ENCODE measurements at regions not wholly inside any gene's neighbourhood (a gene's known extent, or its start where the extent isn't known, plus 50 kb on each side); places are given as distances from the start of the nearest gene placed in this dataset.
"Not testable (repeated sequence)": the region's sequence is repeated elsewhere in the genome, so short reads cannot be mapped to it uniquely, and the experiment has no call there.

- CTCF ChIA-PET; H3K27ac Mint-ChIP-seq; H3K9me3 Mint-ChIP-seq (ENCODE audit: insufficient read depth); POLR2A ChIA-PET; H3K4me3 Mint-ChIP-seq; DNase-seq; ATAC-seq; H3K36me3 Mint-ChIP-seq (ENCODE audit: low read depth); H3K27me3 Mint-ChIP-seq (ENCODE audit: low read depth); H3K4me1 Mint-ChIP-seq (ENCODE audit: low read depth): not testable (repeated sequence)
Observed at GRCh38 chr7:86340407-86340806, 303.3 kb upstream of the GRM3 start.

- Mint-ChIP-seq H3K4me3 (no peak overlapping the region), H3K27me3 (ENCODE audit: low read depth) (no peaks in the 10 kb centered on the region), H3K4me1 (ENCODE audit: low read depth) (no peaks in the 10 kb centered on the region), H3K9me3 (ENCODE audit: insufficient read depth) (peaks cover 5% of the 10 kb centered on the region), H3K36me3 (ENCODE audit: low read depth) (no peaks in the 10 kb centered on the region), H3K27ac (no peak overlapping the region)
- ChIA-PET POLR2A (no interaction called here), CTCF (no interaction called here)
- ATAC-seq, result no peak
- no peak for DNase-seq
Observed at GRCh38 chr7:86339051-86339450, 304.7 kb upstream of the GRM3 start.

- DNase-seq (no peak), ATAC-seq (no peak)
- ChIA-PET POLR2A (no interaction called here), CTCF (no interaction called here)
- no peaks in the 10 kb centered on the region for H3K4me1 Mint-ChIP-seq (ENCODE audit: low read depth)
- no peaks in the 10 kb centered on the region for H3K9me3 Mint-ChIP-seq (ENCODE audit: insufficient read depth)
- H3K4me3 Mint-ChIP-seq, result no peak overlapping the region
- H3K27ac Mint-ChIP-seq, result no peak overlapping the region
- no peaks in the 10 kb centered on the region for H3K27me3 Mint-ChIP-seq (ENCODE audit: low read depth)
- H3K36me3 Mint-ChIP-seq (ENCODE audit: low read depth), result no peaks in the 10 kb centered on the region
Observed at GRCh38 chr7:86328801-86329433, 314.8 kb upstream of the GRM3 start.

DNA sequence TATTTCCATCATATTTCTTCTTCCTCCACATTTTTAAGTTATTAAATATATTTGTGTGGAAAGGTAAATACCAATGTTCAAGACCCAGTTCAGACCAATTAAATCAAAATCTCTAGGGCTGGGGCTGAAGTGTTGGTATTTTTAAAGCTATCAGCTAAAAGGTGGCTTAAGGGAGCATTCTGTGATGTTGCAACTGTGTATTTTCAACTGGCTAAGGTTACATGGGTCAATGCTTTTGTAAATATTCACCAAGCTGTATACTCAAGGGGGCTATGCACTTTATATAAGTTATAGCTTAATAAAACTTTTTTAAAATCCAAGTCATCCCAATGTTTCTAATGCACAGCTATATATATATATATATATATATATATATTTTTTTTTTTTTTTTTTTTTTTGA lies 316.9 kb upstream of the GRM3 start:
- H3K27ac Mint-ChIP-seq, result no peak overlapping the region
- no peaks in the 10 kb centered on the region for H3K36me3 Mint-ChIP-seq (ENCODE audit: low read depth)
- no peaks in the 10 kb centered on the region for H3K27me3 Mint-ChIP-seq (ENCODE audit: low read depth)
- H3K4me1 Mint-ChIP-seq (ENCODE audit: low read depth), result no peaks in the 10 kb centered on the region
- POLR2A ChIA-PET, result no interaction called here
- peaks cover 4% of the 10 kb centered on the region for H3K9me3 Mint-ChIP-seq (ENCODE audit: insufficient read depth)
- ATAC-seq, result no peak
- H3K4me3 Mint-ChIP-seq, result no peak overlapping the region
- no peak for DNase-seq
- CTCF ChIA-PET, result no interaction called here

- no peaks in the 10 kb centered on the region for H3K27me3 Mint-ChIP-seq (ENCODE audit: low read depth)
- H3K9me3 Mint-ChIP-seq (ENCODE audit: insufficient read depth), result peaks cover 11% of the 10 kb centered on the region
- ChIA-PET CTCF (interaction anchor here (1.5 kb wide), 1 partner anchor 9 kb away, joined by 3 read pairs; no protein-coding TSS in a partner anchor), POLR2A (no interaction called here)
- DNase-seq (no peak), ATAC-seq (no peak)
- H3K4me1 Mint-ChIP-seq (ENCODE audit: low read depth), result no peaks in the 10 kb centered on the region
- H3K36me3 Mint-ChIP-seq (ENCODE audit: low read depth), result no peaks in the 10 kb centered on the region
- no peak overlapping the region for H3K27ac Mint-ChIP-seq
- no peak overlapping the region for H3K4me3 Mint-ChIP-seq
Observed at GRCh38 chr7:86320889-86321288, 322.8 kb upstream of the GRM3 start.

GRCh38 chr7:86320341-86320740 lies 323.4 kb upstream of the GRM3 start:
- Mint-ChIP-seq H3K9me3 (ENCODE audit: insufficient read depth) (peaks cover 11% of the 10 kb centered on the region), H3K27ac (no peak overlapping the region), H3K4me3 (no peak overlapping the region), H3K4me1 (ENCODE audit: low read depth) (no peaks in the 10 kb centered on the region), H3K36me3 (ENCODE audit: low read depth) (no peaks in the 10 kb centered on the region), H3K27me3 (ENCODE audit: low read depth) (no peaks in the 10 kb centered on the region)
- ATAC-seq (no peak), DNase-seq (no peak)
- POLR2A ChIA-PET, result no interaction called here
- CTCF ChIA-PET, result interaction anchor here (1.5 kb wide), 1 partner anchor 9 kb away, joined by 3 read pairs; no protein-coding TSS in a partner anchor

DNA sequence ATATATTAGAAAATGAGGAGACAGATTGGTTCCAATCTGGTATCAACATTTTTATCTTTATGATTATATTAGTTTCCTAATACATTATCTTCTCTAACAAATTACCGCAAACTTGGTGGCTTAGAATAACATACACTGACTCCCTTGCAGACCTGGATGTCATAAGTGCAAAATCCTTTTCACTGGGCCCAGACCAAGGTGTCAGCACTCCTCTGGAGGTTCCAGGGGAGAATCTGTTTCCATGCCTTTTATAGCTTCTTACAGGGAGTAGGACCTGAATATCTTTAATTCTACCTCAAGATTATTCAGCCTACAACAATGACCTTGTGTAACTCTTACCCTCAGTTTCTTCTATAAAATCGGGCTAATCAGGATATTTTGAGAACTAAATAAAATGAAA lies 329.9 kb upstream of the GRM3 start:
- no peaks in the 10 kb centered on the region for H3K27me3 Mint-ChIP-seq (ENCODE audit: low read depth)
- H3K9me3 Mint-ChIP-seq (ENCODE audit: insufficient read depth), result peaks cover 7% of the 10 kb centered on the region
- H3K36me3 Mint-ChIP-seq (ENCODE audit: low read depth), result no peaks in the 10 kb centered on the region
- no peaks in the 10 kb centered on the region for H3K4me1 Mint-ChIP-seq (ENCODE audit: low read depth)
- ATAC-seq (no peak), DNase-seq (no peak)
- H3K4me3 Mint-ChIP-seq, result no peak overlapping the region
- ChIA-PET POLR2A (no interaction called here), CTCF (no interaction called here)
- H3K27ac Mint-ChIP-seq, result no peak overlapping the region

- POLR2A ChIA-PET, result no interaction called here
- DNase-seq, result no peak
Observed at GRCh38 chr7:86301301-86301700, 342.4 kb upstream of the GRM3 start.

GRCh38 chr7:86295526-86295925 lies 348.2 kb upstream of the GRM3 start:
- H3K9me3 Mint-ChIP-seq (ENCODE audit: insufficient read depth), result no peaks in the 10 kb centered on the region
- ChIA-PET POLR2A (no interaction called here), CTCF (no interaction called here)
- H3K27me3 Mint-ChIP-seq (ENCODE audit: low read depth), result no peaks in the 10 kb centered on the region
- H3K36me3 Mint-ChIP-seq (ENCODE audit: low read depth), result no peaks in the 10 kb centered on the region
- DNase-seq, result no peak
- no peak for ATAC-seq
- H3K4me3 Mint-ChIP-seq, result no peak overlapping the region
- no peak overlapping the region for H3K27ac Mint-ChIP-seq
- H3K4me1 Mint-ChIP-seq (ENCODE audit: low read depth), result no peaks in the 10 kb centered on the region

More at GRCh38 chr7:86301301-86301700, 342.4 kb upstream of the GRM3 start:
- Mint-ChIP-seq H3K4me3 (no peak overlapping the region), H3K27me3 (ENCODE audit: low read depth) (no peaks in the 10 kb centered on the region), H3K4me1 (ENCODE audit: low read depth) (no peaks in the 10 kb centered on the region), H3K36me3 (ENCODE audit: low read depth) (no peaks in the 10 kb centered on the region), H3K9me3 (ENCODE audit: insufficient read depth) (peaks cover 5% of the 10 kb centered on the region), H3K27ac (no peak overlapping the region)
- ATAC-seq, result no peak
- CTCF ChIA-PET, result no interaction called here

GRCh38 chr7:86282014-86282682 lies 361.6 kb upstream of the GRM3 start:
- no peak overlapping the region for H3K4me3 Mint-ChIP-seq
- ATAC-seq (no peak), DNase-seq (no peak)
- peaks cover 4% of the 10 kb centered on the region for H3K9me3 Mint-ChIP-seq (ENCODE audit: insufficient read depth)
- POLR2A ChIA-PET, result no interaction called here
- H3K27ac Mint-ChIP-seq, result no peak overlapping the region
- CTCF ChIA-PET, result no interaction called here
- no peaks in the 10 kb centered on the region for H3K36me3 Mint-ChIP-seq (ENCODE audit: low read depth)
- no peaks in the 10 kb centered on the region for H3K4me1 Mint-ChIP-seq (ENCODE audit: low read depth)
- no peaks in the 10 kb centered on the region for H3K27me3 Mint-ChIP-seq (ENCODE audit: low read depth)

GRCh38 chr7:86280150-86280549 lies 363.6 kb upstream of the GRM3 start:
- no peaks in the 10 kb centered on the region for H3K36me3 Mint-ChIP-seq (ENCODE audit: low read depth)
- H3K9me3 Mint-ChIP-seq (ENCODE audit: insufficient read depth), result no peaks in the 10 kb centered on the region
- DNase-seq (no peak), ATAC-seq (no peak)
- ChIA-PET CTCF (no interaction called here), POLR2A (no interaction called here)
- no peaks in the 10 kb centered on the region for H3K27me3 Mint-ChIP-seq (ENCODE audit: low read depth)
- H3K4me3 Mint-ChIP-seq, result no peak overlapping the region
- H3K27ac Mint-ChIP-seq, result no peak overlapping the region
- H3K4me1 Mint-ChIP-seq (ENCODE audit: low read depth), result no peaks in the 10 kb centered on the region

DNA sequence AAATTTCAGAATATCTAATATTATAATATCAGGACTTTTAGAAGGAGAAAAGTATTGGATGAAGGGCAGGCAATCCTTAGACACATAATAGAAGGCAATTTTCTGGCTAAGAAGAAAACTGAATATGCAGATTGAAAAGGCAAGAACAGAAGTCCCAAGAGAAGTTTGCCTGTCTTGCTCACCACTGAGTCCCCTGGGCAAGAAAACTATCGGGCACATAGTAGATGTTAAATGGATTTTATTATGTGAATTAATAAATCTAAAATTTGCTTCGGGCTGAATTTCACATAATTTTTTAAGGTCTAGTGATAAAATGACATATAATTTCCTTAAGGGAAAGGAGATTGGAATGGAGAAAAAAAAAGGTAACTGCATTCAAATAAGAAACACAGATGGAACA lies 380.9 kb upstream of the GRM3 start:
- ChIA-PET POLR2A (no interaction called here), CTCF (no interaction called here)
- Mint-ChIP-seq H3K9me3 (ENCODE audit: insufficient read depth) (peaks cover 14% of the 10 kb centered on the region), H3K36me3 (ENCODE audit: low read depth) (no peaks in the 10 kb centered on the region), H3K27me3 (ENCODE audit: low read depth) (no peaks in the 10 kb centered on the region), H3K4me3 (no peak overlapping the region), H3K4me1 (ENCODE audit: low read depth) (no peaks in the 10 kb centered on the region), H3K27ac (no peak overlapping the region)
- DNase-seq, result no peak
- no peak for ATAC-seq

- Mint-ChIP-seq H3K9me3 (ENCODE audit: insufficient read depth) (peaks cover 20% of the 10 kb centered on the region), H3K36me3 (ENCODE audit: low read depth) (no peaks in the 10 kb centered on the region), H3K4me3 (no peak overlapping the region), H3K4me1 (ENCODE audit: low read depth) (no peaks in the 10 kb centered on the region), H3K27me3 (ENCODE audit: low read depth) (no peaks in the 10 kb centered on the region), H3K27ac (no peak overlapping the region)
- ChIA-PET POLR2A (no interaction called here), CTCF (no interaction called here)
- ATAC-seq (no peak), DNase-seq (no peak)
Observed at GRCh38 chr7:86257894-86258293, 385.8 kb upstream of the GRM3 start.

Data from activated CD8-positive, alpha-beta T cell treated with anti-CD3 and anti-CD28 coated beads, Interleukin-2, amount 10 ng/mL, durations not matched to agents 7 days and 5 days (primary cell).